ENCODE measurements at regions not wholly inside any gene's neighbourhood (a gene's known extent, or its start where the extent isn't known, plus 50 kb on each side); places are given as distances from the start of the nearest gene placed in this dataset.

DNA sequence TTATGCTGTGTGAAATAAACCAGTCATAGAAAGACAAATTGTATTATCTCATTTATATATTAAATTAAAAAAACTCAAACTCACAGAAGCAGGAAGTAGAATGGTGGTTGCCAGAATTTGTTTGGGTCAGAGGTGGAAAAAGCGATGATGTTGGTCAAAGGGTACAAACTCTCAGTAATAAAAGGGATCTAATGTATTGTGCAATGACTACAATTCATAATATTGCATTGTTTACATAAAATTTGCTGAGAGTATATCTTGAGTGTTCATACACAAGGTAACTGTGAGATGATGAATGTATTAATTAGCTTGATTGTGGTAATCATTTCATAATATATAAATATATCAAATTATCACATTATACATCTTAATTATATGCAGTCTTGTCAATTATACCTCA, 56.7 kb downstream of the FOXG1 start:
- TF ChIP-seq ZNF70 (CRISPR knock-in tag; IDR thresholded peaks at IDR 0.05), result no peak
- TF ChIP-seq, protein P1, sequence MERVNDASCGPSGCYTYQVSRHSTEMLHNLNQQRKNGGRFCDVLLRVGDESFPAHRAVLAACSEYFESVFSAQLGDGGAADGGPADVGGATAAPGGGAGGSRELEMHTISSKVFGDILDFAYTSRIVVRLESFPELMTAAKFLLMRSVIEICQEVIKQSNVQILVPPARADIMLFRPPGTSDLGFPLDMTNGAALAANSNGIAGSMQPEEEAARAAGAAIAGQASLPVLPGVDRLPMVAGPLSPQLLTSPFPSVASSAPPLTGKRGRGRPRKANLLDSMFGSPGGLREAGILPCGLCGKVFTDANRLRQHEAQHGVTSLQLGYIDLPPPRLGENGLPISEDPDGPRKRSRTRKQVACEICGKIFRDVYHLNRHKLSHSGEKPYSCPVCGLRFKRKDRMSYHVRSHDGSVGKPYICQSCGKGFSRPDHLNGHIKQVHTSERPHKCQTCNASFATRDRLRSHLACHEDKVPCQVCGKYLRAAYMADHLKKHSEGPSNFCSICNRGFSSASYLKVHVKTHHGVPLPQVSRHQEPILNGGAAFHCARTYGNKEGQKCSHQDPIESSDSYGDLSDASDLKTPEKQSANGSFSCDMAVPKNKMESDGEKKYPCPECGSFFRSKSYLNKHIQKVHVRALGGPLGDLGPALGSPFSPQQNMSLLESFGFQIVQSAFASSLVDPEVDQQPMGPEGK (CRISPR knock-in tag; IDR thresholded peaks at IDR 0.05; ENCODE audit: borderline replicate concordance), result no peak
- TF ChIP-seq ARNTL (CRISPR knock-in tag; IDR thresholded peaks at IDR 0.05; ENCODE audit: borderline replicate concordance, low read depth), result no peak
- TF ChIP-seq ZNF565 (CRISPR knock-in tag; conservative IDR thresholded peaks at IDR 0.05; ENCODE audit: low read depth), result no peak
- no peak for TF ChIP-seq ZFP30 (CRISPR knock-in tag; IDR thresholded peaks at IDR 0.05)
- TF ChIP-seq RARB (CRISPR knock-in tag; IDR thresholded peaks at IDR 0.05), result no peak
- no peak for TF ChIP-seq ZFP3 (CRISPR knock-in tag; IDR thresholded peaks at IDR 0.05)
- no peak for TF ChIP-seq SNAI2 (CRISPR knock-in tag; IDR thresholded peaks at IDR 0.05)
- TF ChIP-seq, protein P2, sequence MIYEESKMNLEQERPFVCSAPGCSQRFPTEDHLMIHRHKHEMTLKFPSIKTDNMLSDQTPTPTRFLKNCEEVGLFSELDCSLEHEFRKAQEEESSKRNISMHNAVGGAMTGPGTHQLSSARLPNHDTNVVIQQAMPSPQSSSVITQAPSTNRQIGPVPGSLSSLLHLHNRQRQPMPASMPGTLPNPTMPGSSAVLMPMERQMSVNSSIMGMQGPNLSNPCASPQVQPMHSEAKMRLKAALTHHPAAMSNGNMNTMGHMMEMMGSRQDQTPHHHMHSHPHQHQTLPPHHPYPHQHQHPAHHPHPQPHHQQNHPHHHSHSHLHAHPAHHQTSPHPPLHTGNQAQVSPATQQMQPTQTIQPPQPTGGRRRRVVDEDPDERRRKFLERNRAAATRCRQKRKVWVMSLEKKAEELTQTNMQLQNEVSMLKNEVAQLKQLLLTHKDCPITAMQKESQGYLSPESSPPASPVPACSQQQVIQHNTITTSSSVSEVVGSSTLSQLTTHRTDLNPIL (CRISPR knock-in tag; IDR thresholded peaks at IDR 0.05; ENCODE audit: low read depth), result no peak
- TF ChIP-seq PPARA (CRISPR knock-in tag; IDR thresholded peaks at IDR 0.05; ENCODE audit: borderline replicate concordance), result no peak
- no peak for TF ChIP-seq CSDC2 (CRISPR knock-in tag; IDR thresholded peaks at IDR 0.05)
- TF ChIP-seq TOX (CRISPR knock-in tag; IDR thresholded peaks at IDR 0.05; ENCODE audit: borderline replicate concordance), result no peak
- TF ChIP-seq BACH2 (CRISPR knock-in tag; IDR thresholded peaks at IDR 0.05; ENCODE audit: borderline replicate concordance), result no peak
- TF ChIP-seq, protein P3, sequence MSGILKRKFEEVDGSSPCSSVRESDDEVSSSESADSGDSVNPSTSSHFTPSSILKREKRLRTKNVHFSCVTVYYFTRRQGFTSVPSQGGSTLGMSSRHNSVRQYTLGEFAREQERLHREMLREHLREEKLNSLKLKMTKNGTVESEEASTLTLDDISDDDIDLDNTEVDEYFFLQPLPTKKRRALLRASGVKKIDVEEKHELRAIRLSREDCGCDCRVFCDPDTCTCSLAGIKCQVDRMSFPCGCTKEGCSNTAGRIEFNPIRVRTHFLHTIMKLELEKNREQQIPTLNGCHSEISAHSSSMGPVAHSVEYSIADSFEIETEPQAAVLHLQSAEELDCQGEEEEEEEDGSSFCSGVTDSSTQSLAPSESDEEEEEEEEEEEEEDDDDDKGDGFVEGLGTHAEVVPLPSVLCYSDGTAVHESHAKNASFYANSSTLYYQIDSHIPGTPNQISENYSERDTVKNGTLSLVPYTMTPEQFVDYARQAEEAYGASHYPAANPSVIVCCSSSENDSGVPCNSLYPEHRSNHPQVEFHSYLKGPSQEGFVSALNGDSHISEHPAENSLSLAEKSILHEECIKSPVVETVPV (CRISPR knock-in tag; IDR thresholded peaks at IDR 0.05), result no peak
